ENCODE measurements at regions not wholly inside any gene's neighbourhood (a gene's known extent, or its start where the extent isn't known, plus 50 kb on each side); places are given as distances from the start of the nearest gene placed in this dataset.

DNA sequence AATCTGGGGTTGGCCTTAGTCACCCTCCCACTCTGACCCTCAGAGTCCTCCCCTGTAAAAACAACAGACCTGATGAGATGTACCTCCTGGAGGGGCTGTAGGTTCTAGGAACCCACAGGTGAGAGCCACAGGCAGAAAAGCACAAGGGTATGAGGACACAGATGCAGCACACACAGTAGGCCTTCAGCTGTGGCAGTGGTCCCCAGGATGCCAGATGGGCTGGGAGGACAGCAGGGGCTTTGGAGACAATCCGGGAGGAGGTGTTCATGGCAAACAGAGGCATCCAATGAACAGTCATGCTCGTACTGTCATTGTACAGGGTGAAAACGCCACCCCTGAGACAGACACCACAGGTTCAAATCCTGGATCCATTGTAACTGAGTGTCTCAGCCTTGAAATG lies 463.1 kb downstream of the MATN1 start:
- no peak for DNase-seq

DNA sequence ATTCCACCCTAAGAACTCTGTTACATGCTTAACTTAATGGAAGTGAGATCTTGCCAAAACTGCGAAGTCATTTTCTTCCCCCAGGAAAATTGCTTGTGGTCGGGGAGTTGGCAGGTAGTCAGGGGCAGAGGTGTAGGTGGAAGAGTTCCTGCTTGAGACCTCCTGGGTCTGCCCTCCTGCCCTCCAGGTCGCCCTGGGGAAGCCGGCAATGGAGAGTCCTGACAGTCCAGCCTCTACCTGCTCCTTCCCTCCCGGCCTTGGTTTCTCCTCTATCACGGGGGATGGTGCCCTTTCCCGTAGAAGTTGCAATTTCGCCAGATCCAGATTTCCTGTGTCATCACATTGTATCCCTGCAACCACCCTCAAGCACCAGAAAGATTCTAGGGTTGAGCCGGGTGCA lies 463.8 kb downstream of the MATN1 start:
- DNase-seq = no peak

DNA sequence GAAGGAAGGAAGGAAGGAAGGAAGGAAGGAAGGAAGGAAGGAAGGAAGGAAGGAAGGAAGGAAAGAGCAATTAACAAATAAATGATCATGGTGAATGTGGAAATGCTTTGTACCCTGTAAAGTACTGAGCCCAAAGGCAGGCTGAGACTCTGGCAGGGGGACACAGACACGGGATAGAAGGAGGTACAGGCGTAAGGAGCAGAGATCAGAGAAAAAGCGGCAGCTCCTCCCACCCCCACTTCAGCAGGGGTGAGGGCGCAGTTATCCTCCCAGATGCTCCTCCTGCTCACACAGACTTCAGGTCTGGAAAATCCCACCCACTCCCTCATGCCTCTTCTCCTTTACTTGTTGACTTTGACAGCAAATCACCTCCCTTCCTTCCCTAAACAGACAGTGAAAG lies 464.5 kb downstream of the MATN1 start:
- DNase-seq = no peak

DNA sequence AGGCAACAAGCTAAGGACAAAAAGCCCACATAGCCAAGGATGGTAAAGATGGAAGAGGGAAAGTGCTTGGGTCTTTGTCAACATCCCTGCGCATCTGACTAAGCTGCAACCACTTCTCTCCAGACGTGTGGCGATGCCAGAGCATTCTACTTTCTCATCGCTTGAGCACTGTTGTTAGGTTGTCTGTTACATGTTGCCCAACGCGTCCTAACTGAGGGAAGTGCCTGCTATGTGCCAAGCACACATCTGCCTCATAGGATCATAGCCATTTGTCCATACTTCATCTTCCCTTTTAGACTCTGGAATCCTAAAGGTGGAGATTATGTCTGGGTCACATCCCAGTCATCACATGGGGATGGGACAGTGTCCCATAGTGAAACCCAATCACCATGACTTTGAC lies 464.9 kb downstream of the MATN1 start:
- DNase-seq = no peak

DNA sequence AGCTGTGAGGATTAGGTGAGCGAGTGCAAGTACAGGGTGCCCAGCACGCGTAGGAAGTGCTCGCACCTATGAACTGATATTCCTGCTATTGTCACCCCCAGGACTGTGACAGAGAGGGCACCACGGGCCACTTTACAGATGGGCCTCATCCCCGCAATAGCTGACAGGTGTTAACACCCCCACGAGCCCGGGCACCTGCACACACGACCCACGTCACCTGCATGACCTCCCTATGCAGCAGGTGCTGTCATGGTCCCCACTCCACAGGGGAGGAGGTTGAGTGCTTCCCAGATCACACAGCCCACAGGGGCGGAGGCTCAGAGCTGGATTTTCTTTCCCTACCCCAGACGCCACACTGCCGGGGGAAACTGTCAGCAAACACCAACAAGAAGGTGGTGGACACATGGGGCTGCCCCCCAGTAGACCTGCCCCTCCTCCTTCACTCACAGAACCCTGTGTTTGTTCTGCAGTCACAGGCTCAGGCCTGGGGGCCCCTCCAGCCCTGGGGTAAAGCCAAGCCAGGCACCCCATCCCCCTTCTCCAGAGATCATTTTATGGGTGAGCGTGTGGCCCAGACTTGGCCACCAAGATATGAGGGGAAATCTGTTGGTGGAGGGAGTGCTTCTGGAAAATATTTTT lies 465.5 kb downstream of the MATN1 start:
- no peak for DNase-seq

DNA sequence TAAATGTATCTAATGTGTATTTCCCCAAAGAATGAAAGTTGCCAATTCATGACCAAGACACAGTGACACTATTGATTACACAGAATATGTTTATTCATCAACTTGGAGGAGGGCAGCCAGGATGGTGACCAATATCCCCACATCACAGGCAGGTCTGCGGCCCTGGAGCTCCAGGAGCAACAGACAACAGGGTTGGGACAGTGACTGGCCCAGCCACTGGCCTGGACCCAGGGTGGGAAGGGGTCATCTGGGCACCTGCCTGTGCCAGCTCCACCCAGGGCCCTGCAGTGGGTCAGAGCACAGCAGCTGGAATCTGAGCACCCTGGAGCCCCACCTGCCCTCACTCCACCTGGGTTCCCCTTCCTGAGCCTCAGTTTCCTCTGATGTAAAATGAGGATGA lies 466.1 kb downstream of the MATN1 start:
- DNase-seq = no peak

DNA sequence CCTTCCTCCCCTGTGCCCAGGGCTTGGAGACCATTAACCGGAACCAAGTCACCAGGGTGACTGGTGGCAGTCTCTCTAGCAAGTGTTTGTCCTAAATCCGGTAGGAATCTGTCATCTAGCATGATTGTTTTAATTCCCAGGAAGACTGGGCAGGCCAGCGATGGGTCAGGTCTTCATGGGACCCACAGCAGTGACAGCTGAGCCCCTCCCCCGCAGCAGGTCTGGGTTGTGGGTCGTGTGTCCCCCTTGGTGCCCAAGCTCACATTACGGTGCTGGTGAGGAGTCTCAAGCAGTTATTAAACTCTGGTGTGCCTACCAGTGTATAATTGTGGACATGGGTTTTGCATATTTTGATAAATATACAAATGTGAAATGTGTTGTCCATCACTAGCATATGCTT lies 466.5 kb downstream of the MATN1 start:
- no peak for DNase-seq

DNA sequence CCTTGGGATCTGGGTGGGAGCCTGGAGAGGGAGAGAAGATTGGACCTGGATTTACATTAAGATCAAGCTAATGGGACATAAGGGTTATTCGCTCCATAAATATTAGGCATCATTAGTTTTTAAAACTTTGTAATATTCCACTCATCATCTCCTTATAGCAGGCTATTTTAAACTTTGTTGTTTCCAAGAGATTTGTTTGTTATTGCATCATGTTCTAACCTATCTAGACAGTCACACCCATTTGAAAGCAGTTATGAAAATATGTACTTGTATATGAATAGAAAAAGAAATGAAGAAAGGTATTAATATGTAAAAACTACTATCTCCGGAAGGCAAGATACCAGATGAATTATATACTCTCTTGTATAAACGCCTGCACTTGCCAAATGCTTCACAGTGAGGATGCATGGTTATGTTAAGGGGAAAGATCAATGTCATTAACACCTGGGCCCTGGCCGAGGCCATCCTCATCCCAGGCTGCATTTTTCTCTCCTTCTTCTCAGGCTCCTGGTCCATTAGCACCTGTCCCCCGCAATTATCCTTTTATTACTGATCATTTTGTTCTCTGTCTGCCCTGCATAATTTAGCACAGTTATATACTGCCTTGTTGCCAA lies 468.2 kb downstream of the MATN1 start:
- DNase-seq = no peak

DNA sequence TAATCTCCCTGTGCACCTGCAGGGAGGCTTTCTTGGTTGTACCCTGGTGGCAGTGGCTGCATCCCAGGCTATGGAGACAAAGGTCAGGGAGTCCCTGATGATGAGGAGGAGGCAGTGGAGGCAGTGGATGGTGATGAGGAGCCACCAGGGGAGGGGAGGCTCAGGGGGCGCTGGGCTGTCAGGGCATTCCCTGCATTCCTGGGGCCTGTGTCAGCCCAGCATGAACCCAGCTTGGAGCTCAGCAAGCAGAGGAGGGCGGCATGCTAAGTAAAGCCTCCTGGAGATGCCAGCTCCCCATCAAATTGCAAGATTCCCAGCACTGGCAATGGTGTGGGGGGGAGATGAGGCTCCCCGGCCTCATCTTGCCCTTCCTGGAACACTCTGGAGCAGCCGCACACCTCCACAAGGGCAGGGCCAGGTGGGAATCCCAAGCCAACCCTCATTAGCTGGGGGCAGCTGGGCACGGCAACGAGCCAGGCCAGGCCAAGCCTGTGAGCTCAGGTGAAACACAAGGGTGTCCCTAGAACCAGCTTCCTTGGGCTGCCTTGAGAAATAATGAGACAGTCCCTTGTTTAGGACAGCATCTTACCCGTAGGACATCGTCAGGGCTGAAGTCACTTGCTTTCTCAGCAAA lies 469.5 kb downstream of the MATN1 start:
- DNase-seq = no peak

DNA sequence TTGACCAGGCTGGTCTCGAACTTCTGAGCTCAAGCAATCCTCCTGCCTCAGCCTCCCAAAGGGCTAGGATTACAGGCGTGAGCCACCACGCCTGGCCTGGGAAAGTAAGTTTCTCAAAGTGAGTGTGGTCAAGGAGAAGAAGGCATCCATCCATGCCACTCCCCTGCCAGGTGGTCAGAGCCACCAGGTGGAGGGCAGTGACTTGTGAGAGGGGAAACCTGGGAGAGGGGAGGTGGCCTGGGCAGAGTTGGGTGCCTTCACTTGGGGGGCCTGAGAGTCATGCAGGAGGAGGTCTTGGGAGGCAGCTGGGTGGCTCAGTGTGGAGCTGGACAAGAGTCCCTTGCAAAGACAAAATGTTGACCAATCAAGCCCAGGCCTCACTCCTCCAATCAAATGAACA lies 470.0 kb downstream of the MATN1 start:
- DNase-seq = no peak

DNA sequence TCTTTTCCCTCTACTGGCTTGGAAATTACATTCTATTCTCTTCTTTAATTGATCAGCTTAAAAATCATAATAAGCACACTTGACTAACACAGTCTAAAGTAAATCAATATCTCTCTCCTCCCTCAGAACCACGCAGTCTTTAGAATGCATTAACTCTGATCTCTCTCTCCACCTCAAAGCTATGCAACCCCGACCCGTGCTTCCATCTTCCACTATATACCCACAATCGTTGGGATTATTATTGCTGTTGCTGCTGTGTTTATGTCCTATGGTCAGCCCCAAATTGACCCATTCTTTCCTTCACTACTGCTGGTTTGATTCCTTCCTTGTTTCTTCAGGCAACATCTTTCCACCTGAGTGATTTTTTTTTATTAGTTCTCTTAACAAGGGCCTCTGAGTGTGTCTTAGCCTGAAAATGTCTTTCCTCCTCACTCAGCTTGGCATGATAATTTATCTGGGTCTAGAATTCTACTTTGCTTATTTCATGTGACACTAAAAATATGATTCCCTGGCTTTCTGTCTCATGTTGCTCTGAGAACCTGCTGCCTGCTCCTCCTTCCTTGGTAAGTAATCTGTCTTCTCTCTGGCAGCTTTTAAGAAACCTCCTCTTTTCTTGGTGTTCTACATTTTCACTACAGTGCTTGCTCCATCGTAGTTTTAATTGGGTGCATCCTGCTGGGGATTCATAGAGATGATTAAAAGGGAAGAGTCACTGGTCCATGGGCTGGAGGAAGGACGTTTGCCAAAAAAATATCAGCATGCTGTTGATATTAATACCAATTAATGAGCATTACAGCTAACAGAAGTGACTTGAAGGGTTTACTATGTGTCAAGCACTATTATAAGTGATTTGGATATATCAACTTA lies 472.2 kb downstream of the MATN1 start:
- DNase-seq = no peak

DNA sequence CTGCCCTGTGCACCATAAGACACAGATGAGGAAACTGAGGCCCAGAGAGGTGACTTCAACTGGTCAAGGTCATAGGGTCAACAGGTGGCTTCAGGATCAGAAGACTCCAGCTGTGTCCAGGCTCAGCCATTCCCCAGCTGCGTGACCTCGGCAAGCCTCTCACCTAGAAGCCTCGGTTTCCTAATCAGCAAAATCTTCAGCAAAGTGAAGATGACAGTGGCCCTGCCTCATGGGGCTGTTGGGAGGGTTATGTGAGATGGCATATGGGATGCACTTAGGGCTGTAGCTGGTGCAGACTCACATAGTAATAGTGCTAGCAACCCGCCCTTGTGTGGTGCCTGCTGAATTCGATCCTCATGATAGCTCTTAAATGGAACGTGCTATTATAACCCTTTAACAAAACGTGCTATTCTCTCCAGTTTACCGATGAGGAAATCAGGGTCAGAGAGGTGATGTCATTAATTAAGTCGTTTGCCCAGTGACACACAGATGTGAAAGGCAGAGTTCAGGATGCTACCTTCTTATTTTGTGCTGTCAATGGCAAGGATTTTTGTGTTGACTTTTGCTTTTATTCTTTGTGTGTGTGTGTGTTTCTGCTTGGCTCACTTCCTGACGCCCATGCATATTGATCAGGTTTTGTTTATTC lies 472.9 kb downstream of the MATN1 start:
- DNase-seq = no peak

DNA sequence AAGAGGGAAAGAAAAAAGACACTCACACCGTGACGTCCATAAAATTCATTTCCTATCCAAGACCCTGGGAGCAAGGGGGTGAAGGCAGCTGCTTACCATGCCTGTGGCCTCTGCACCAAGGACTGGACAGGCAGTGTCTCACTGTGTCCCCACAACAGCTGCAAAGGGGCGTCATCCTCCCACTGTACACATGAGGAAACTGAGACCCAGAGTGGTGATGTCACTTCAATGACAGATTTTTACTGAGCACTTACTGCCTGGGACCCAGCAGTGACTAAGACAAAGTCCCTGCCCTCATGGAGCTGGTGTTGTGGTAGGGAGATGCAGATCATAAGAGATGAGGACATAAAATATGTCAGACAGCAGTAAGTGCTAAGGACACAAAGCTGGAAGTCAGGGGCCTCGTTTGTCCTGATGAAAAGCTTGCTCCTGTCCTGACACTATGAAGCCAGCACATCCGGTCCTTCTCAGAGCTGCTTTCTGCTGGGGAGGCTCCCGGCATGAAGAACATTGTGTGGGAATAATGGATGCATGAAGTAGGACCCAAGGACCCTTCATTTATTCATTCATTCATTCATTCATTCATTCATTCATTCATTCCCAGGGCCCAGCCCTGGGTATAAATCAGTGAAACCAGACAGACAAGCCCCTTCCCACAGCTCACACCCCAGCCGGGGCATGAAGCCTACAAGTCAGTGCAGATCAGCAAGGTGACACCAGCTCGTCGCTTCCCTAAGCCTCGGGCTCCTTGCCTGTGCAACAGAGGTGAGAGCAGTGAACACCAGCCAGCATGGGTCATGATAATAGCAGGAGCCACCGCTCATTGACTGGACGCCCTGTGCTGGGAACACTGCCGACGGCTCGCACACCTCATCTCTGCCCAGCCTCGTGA lies 473.7 kb downstream of the MATN1 start:
- DNase-seq = no peak

DNA sequence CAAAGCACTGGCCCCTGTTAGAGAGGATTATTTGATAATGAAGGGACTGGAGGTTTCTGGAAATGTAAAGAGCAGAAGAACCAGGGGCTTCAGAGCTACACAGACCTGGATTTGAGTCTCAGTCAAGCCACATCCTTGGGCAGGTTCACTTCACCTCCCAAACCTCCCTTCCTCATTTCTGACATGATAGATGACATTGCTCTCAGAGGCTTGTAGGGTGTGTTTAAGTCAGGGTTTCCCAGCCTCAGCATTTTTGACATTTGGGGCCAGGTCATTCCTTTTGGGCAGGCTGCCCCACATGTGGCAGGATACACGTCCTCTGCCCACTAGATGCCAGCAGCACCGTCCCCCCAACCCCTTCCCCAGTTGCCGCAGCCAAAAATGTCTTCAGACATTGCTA lies 474.6 kb downstream of the MATN1 start:
- no peak for DNase-seq

DNA sequence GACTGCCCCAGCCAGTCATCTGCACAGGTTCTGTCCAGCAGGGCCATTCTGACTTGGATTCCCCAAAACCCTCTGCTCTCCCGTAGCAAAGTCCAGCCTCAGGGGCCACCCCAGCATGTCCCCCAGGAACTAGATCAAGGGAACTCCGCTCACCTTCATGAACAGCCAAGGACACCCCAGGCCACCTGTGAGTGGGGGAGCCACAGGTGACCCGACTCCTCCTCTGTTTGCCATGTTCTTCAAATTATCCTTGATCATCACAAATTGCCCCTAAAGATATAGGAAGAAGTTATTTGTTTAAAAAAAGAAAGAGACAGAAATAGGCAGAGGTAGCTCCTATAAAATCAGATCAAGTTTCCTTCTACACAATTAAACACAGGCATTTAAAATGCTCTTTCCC lies 475.0 kb downstream of the MATN1 start:
- no peak for DNase-seq

DNA sequence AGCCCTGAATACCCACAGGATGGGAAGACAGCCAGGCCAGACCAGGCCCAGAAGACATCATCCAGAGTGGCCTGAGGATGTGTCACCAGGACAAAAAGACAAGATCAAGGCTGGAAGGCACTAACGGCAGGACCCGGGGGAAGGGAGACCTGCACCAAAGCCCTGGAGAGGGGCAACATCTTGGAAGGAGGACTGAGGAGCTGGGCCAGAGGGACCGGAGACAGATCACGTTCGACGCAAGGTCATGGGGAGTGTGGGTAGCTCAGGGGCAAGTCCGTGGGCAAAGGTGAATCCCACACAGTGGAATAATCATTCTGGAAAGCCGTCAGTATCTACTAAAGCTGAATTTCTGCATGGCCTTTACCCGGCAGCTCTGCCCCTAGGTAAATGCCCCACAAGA lies 478.6 kb downstream of the MATN1 start:
- no peak for DNase-seq

DNA sequence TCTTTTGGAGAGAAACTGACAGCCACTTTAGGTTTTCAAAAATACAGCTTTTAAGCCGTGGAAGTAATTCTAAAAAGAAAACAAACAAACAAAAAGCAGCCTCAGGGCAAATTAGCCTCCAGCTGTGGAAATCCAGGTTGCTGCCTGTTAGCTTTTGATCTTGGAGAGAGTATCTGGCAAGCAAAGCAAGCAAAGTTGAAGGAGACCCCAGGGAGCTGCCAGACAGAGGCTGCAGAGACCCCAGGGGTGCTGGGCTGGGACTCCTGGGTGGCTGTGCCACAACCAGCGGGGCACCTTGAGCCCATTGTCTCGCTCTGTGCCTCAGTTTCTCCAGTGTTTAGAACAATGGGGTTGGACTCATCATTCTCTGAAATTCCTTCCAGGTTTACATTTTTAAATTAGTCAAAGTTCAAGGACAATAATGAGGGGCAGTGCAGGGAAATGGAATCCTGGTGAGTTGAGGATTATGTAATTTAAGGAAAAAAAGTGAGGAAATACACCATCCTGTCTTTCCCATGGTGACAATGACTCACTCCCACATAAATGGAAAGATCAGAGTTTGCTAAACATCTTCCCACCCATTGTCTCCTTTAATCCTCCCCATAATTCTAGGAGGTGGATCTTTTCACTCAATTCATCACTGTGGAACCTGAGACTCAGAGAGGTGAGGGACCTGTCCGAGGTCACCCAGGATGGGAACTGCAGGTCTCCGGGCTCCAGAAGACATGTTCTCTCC lies 480.5 kb downstream of the MATN1 start:
- no peak for DNase-seq

DNA sequence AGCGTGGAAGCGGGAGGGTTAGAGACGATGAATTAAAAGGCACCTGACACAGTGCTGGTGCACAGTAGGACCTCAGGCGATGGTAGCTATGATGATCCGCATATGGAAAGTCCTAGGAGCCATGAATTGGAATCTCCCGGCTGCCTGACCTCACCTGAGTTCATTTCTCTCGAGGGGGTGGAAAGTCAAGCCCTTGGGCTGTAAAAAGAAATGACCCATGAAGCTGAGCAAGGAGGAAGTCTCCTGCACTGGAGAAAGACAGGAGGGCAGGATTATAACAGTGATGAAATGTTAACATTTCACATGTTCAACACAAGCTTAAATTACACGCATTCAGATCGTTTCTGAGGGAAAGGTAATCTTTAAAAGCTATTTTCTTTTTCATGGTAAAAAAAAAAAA lies 481.2 kb downstream of the MATN1 start:
- DNase-seq = no peak

DNA sequence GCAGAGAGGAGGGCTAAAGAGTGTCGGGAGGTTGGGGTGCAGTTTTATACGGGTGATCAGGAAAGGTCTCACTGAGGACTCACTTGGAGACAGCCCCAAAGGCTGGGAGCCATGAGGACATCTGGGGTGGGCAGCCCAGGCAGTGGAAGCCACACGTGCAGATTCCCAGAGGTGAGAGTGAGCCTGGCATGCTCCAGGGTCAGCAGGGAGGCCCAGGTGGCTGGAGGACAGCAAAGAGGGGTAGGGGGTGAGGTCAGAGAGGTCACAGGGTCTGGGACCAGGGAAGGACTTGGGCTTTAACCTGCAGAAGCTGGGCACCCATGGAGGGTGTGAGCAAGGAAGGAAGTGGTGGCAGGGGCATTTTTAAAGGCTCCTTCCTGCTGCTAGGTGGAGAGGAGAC lies 481.7 kb downstream of the MATN1 start:
- no peak for DNase-seq

DNA sequence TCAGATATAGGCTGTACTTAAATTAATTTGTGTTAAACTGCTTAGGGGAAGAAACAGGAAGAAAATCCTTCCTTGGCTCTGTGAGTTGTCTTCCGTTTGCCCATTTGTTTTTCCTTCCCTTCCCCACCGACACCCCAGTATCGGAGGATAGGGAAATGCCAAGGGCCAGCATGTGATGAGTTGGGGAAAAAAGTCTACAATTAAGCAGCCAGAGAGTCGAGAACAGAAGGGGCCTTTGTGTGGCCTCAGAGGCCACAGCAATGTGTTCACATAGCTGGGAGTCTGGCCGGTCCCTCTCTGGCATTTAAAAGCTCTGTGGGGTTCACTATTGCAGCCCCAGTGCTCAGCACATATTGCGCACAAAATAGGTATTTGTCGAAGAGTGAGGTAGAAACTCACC lies 489.3 kb downstream of the MATN1 start:
- DNase-seq = no peak

DNA sequence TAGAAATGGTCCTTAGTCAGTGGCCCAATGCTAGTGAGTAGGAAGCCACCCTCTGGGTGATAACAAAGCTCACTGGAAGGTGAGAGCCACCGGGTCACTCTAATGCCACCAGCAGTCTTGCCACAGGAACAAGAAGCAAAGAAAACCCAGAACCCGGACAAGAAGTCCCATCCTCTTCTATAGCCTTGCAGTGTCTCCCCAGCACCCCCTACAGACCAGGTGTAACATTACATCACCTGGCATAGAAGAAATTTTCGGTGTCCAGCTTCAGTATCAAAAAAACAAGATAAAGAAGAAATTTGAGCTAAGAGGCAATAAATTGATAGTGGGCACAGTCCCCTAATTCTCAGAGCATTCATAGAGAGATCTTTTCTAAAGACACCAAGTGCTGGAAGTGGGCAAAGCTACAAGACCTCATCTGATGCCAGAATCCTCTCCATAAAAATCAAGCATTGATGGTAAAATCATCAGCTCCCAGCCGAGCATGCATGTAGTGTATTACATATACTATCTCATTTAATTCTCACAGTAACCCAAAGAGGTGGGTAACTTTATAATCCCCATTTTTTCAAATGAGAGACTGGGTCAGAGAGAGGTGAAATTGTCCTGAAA lies 491.0 kb downstream of the MATN1 start:
- peak; percentile 1 for DNase-seq
